NB4 (cell line): ENCODE measurements at regions not wholly inside any gene's neighbourhood (a gene's known extent, or its start where the extent isn't known, plus 50 kb on each side); places are given as distances from the start of the nearest gene placed in this dataset.

Source experiments
- DNase-seq: peaks from one replicate; pipeline ENCODE4 v3.0.0; 2010; ENCODE audit warnings: low read depth
- H3K4me3 ChIP-seq: one replicate; pipeline ENCODE4 v1.5.1; 2011; ENCODE audit warnings: mild to moderate bottlenecking, low read depth, low read length, moderate library complexity
- MYC ChIP-seq: IDR thresholded peaks from 2 replicates; pipeline ENCODE4 v1.6.1; 2011; ENCODE audit warnings: low read depth, low read length
- POLR2A ChIP-seq: IDR thresholded peaks from 2 replicates; pipeline ENCODE4 v1.6.1; 2011; ENCODE audit warnings: mild to moderate bottlenecking; ENCODE audit not compliant: insufficient read length; ENCODE audit errors: extremely low read depth
- TF ChIP-seq, protein P1 (sequence below): IDR thresholded peaks from 2 replicates; pipeline ENCODE4 v1.6.1; 2011; ENCODE audit warnings: low read depth, low read length
- TF ChIP-seq, protein P2 (sequence below): IDR thresholded peaks from one replicate; pipeline ENCODE4 v1.5.1; 2012; ENCODE audit warnings: low read depth, low read length

DNA sequence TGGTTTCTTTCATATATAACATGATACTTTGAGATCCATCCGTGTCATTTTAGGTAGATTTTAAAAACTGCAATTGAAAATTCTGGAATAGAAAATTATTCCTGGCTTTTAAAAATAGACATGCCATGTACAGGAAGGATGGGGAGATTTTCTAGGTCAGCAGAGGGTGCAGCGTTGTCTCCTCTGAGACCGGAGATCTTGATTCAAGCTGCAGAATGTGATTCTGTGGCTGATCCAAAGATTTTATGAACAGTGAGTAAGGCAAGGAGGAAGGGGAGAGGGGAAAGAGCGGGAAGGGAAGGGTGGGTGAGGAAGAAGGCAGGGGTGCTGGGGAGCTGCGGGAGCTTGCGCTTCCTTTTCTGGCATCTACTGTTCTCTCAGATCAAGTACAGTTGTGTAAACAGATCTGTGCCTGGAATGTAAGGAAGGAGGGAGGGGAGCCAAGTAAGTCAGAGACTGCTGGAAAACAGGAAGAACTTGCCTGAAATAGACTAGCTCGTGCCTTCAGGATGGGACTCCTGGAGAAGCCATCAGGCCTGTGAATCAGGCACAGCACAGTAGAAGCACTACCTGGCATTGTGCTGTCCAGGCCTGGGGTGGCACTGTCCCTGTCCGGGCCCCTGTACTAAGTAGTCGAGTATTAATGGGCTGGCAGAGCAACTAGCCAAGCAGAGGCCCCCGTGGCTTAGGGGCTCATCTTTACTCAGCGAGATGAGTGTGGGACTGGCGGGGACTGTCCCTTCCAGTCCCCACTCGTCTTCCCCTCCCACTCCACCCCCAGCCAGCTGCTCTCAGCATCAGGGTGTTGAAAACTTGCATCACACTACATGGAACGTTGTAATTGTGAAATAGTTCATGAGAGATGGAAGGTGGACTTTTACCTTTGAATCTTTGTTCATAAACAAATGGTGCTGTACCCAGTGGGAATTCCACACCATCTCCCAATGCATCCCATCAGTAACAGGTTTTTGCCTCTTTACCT is 163.5 kb downstream of the UXS1 start:
- TF ChIP-seq MYC (no peak), POLR2A (no peak)
- TF ChIP-seq, protein P1, sequence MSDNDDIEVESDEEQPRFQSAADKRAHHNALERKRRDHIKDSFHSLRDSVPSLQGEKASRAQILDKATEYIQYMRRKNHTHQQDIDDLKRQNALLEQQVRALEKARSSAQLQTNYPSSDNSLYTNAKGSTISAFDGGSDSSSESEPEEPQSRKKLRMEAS = no peak
- TF ChIP-seq, protein P2, sequence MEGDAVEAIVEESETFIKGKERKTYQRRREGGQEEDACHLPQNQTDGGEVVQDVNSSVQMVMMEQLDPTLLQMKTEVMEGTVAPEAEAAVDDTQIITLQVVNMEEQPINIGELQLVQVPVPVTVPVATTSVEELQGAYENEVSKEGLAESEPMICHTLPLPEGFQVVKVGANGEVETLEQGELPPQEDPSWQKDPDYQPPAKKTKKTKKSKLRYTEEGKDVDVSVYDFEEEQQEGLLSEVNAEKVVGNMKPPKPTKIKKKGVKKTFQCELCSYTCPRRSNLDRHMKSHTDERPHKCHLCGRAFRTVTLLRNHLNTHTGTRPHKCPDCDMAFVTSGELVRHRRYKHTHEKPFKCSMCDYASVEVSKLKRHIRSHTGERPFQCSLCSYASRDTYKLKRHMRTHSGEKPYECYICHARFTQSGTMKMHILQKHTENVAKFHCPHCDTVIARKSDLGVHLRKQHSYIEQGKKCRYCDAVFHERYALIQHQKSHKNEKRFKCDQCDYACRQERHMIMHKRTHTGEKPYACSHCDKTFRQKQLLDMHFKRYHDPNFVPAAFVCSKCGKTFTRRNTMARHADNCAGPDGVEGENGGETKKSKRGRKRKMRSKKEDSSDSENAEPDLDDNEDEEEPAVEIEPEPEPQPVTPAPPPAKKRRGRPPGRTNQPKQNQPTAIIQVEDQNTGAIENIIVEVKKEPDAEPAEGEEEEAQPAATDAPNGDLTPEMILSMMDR = no peak
- DNase-seq = peak; percentile 35
- H3K4me3 ChIP-seq = no peak overlapping the region

DNA sequence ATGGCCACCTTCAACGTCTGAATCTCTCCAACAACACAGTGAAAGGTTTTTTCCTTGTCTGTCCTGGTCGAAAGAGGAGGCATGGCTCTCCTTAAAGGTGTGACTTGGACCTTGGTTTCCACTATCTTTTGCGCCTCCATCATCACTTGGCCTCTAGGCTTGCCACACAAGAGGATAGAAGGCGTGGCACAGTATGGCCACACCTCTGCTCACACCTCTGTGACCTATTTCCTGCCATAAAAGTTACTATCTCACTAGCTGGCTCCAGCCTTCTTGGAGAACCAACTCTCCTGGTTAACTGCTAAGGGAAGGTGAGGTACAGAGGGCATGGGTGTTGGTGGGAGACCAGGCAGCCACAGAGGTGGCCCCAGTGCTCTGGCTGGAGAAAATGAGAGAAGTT is 165.9 kb downstream of the UXS1 start:
- TF ChIP-seq MYC = no peak
- TF ChIP-seq POLR2A = no peak
- TF ChIP-seq, protein P1 = no peak
- TF ChIP-seq, protein P2 = no peak
- DNase-seq = no peak
- no peak overlapping the region for H3K4me3 ChIP-seq

DNA sequence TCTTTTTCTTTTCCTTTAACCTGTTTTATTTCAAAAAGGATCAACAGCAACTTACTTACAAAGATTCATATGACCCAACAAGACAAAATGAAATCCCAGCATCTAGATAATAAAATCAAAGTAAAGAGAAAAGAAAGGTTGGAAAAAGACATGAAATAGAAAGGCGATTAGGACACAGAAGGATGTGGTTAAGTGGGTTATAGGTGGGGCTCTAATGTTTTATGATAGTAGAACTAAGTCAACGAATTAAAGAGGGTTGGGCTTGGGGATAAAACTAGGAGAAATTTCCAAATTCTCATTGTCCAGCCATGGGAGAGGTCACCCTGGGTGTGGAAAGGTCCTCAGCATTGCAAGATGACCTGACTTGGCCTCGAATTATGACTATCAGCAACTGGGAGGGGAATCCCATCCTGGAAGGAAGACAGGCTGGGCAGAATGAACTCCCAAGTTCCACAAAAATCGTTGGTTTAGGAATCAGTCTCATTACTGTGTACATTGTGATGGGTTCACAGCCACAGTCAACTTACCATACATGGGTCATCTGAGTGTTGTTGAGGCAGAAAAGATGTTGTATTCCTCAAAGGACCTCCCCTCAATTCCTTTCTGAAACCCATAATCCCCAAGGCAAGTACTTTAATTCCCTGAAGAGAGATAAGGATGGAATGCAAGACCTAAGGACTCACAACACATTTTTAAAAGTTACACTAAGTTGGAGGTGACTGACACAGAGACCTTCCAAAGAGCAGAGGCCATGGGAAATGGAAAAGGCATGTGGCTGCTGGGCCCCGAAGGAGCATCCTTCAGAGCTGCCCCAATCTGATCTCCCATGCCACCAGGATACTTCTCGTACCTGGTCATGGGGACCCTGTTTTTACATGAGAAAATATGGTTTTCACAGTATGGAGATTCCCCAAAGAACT is 167.6 kb downstream of the UXS1 start:
- TF ChIP-seq, protein P1 = no peak
- H3K4me3 ChIP-seq = no peak overlapping the region
- no peak for DNase-seq

DNA sequence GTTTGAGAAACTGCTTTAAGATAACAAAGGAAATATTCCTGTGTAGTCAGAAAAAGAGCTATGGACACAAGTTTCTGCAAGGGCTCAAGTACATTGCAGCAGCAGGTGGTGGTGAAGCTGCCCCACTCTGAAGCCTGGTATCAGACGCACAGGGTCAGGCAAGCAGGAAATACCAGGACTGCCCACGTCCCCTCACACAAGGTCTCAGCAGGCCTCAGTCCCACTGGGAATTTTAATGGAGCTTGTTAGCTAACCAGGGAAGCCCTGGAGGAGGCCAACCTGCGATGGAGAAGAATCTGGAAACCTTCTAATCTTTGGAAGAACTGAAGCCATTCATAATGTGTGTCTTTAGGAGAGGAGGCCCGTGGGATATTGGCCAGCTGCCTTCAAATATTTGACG is 168.3 kb downstream of the UXS1 start:
- TF ChIP-seq POLR2A = no peak
- TF ChIP-seq, protein P1 = no peak
- no peak for TF ChIP-seq MYC
- TF ChIP-seq, protein P2 = no peak
- H3K4me3 ChIP-seq = no peak overlapping the region
- DNase-seq = no peak

DNA sequence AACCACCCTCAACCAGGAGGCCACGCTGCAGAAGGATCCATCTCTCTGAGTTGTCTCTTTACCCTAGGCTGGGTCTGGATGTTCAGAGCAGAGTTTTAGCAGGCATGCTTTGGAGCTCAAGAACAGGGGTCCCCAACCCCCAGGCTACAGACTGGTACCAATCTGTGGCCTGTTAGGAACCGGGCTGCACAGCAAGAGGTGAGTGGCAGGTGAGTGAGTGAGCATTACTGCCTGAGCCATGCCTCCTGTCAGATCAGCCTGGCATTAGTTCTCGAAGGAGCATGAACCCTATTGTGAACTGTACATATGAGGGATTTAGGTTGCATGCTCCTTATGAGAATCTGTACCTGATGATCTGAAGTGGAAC is 172.5 kb downstream of the UXS1 start:
- no peak overlapping the region for H3K4me3 ChIP-seq
- DNase-seq = no peak
- TF ChIP-seq, protein P2 = no peak
